Activated T-cell treated with anti-CD3 and anti-CD28 coated beads for 24 hours (primary cell): ENCODE measurements at regions not wholly inside any gene's neighbourhood (a gene's known extent, or its start where the extent isn't known, plus 50 kb on each side); places are given as distances from the start of the nearest gene placed in this dataset.
"Not testable (repeated sequence)": the region's sequence is repeated elsewhere in the genome, so short reads cannot be mapped to it uniquely, and the experiment has no call there.

ENCODE experiments used
- DNase-seq: peaks from one replicate; pipeline ENCODE4 v3.0.0-alpha.2; 2020; ENCODE audit warnings: low read depth

DNA sequence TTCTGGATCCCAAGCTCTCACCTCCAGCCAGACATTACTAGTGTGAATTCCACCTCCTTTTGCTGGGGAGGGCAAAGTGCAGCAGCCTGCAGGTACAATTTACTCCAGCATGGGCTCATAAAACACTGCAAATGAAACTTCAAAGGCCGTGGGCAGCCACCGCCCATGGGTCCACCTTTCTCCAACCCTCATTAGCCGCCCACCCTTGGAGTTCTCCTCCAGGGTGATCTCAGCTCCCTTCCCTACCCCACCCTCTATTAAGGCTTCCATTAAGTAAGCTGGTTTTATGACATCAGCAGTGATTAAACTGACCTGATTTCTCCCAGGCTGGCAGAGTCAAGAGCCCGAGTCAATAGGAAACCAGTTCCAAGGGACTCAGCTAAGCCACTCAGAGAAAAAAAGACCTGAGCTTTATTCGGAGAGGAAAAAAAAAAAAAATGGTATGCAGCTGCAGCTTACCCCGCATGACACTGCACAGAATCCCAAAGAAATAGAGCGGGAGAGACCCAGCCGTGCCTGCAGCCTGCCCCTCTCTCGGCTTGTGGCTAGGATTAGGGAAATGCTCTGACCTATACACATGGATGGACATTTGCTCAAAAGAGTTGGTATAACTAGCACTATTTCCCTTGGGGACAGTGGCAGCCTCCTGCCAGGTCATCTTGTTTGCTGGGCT, 319.6 kb downstream of the PTTG2 start:
- DNase-seq: no peak

DNA sequence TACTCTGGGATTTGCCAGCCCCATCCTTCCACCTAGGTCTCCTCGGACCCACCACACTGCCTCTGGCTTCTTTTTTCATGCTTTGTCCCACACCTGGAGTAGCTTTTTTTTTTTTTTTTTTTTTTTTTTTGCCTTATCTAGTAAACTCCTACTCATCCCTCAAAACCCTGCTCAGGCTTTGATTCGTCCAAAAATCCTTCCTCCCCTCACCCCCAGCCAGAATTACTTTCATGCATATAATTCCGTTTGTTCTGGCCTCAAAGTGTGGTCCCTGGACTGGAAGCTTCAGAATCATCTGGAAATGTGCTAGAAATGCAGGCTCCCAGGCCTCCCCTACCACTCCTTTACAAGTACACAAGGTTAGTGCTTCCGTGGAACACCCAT, 320.1 kb downstream of the PTTG2 start:
- DNase-seq: no peak

DNA sequence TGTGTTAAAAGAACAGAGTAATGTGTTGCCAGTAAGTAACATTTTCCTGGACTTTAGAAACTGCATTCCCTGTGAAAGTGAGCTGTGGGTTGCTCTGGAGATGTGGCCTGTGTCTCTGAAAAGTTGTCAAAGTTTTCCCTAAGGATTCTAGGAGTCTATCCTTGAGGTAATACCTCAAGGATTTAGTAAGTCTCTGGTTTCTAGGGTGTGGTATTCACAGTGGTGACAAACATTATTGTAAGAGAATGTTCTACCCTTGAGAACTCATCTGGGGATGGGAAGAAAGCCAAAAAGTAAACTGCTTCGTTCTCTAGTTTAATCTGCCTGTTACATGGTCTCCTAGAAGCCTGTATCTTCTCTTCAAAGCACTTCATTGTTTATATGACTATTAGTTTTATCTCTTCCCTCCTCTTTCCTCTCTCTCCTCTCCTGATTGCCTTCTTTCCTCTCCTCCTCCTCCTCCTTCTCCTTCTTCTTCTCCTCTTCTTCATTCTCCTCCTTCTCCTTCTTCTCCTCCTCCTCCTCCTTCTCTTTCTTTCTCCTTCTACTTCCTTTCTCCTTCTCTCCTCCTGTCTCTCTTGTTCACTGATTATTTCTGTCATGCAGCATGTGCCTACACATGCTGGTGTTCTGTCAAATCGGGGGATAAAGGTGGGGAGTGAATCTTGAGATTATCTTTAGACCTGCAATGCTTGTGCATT, 321.3 kb downstream of the PTTG2 start:
- DNase-seq: no peak

DNA sequence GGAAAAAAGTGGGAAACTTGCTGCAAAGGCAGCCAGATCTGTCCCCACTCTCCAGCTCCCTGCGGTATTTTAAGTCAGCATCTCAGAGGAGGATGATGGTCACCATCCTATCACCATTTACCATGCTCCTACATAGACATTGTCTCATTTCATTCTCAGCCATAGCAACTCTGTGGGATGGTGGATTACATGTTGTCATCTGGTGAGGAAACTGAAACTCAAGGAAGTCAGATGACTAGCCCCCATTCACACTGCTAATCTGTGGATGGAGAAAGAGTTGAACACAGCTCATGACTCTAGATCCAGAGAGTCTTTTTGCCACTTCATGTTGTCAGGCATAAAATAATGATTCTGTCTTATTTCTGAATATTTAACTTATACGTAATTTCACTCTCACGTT, 323.5 kb downstream of the PTTG2 start:
- DNase-seq: no peak

DNA sequence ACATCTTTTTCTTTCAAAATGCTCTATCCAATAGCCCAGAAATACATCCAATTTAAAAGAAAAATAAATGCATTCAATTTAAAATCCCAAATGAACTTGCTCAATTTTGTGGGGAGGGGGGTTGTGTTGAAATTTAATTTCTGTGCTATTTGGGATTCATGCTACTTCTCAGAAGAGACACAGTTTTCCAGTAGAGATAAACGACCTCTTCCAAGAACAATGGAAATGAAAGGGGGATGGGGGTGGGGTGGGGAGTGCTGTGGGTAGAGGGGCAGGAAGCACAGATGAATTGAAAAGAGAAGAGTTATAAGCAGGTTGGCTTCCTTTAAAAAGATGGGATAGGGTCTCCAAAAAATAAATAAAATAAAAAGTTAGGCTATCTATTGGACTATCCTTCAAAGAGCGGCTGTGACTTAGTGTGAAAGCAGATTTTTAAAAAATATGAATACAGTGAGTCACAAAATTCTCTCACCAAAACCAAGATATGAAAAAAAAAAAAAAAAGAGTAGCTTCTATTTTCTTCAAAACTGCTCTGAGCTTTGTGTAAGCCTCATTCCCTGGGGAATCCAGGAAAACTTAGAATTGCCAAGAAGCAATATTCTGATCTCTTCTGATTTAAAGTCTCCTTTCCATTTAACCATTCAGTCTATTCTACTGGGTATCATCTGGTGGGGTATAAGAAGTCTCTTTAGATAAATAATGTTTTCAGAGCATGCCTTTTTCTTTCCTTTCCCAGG, 324.3 kb downstream of the PTTG2 start:
- DNase-seq: no peak

DNA sequence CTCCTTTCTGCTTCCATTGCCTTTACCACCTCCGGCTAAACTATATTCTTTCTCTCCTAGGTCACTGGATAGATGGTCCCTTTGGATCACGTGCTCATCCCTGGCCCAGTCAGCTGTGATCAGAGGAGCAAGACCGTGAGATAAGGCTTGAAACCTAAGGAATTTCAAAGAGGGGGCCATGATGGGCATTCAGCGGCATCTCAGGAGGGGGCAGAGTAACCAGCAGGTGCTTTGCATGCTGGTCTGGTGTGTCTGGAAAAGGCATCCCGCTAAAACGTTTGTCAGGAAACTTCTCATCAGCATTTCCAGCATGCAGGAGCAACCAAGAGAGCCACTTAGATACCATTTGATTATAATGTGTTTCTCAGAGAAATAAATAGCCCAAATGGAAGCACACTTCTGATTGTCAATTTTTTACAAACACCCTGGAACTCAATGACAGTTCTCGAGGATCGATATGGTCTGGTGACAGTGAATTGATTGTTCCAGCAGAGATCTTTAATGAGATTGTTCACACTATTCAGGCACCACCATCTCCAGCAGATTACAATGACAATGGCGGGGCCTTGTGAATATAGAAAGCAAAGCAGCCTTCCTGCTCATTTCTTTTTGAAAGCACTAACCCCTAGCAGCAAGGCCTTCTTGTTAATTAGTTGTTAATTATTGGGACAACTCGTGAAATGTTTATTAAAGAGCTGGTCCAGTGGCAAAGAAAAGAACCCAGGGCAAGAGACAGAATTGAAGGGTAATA, 327.1 kb downstream of the PTTG2 start:
- DNase-seq: no peak

DNA sequence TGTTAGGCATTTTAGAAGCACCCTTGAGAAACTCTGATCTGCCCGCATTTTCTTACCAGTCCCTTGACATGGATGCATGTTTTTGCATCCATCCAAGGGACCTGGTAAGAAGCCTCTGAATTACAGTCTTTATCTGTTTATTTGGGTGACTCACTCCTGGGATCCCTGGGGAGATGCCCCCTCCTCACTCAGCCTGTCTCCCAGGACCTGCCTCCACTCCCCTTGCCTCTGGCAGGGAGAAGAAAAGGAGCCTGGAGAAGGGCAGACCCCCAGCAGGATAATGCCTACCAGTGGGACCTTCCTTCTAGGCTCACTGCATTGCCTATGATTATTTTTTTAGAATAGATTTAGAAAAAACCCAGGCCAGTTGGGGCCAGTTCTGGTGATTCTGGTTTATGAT, 329.4 kb downstream of the PTTG2 start:
- no peak for DNase-seq

DNA sequence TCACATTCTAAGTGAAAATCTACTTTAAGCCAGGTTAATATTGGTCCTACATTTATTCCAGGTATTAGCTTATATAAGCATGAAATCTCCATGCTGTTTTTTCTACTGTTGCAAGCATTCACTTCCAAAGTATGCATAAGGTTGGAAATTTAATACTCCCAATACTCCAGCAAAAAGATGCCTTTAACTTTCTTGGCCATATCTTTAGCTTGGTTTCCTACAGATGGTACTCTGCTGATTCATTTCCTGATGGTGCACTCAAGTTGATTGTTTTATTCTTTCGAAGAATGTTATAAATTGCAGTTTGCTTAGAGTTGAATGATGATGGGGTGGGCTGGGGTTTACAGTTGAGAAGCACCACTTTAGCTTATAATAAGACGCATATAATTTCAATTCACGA, 330.2 kb downstream of the PTTG2 start:
- DNase-seq: no peak

DNA sequence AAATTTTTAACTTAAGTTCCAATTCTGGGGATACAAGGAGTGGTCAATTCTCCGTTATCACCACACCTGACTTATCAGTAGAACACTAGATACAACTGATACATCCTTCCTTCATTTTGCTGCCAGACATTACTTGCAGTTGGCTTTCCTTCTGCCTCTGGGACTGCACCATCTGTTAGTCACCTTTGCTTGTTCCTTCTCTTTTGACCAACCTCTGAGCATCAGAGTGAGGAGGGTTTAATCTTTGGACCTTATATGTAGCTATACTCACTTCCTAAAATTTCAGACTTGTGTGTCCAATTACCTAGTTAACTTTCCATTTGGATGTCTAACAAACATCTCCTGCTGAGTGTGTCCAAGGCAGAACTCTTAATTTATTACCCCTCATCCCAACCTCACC, 330.7 kb downstream of the PTTG2 start:
- DNase-seq: no peak

DNA sequence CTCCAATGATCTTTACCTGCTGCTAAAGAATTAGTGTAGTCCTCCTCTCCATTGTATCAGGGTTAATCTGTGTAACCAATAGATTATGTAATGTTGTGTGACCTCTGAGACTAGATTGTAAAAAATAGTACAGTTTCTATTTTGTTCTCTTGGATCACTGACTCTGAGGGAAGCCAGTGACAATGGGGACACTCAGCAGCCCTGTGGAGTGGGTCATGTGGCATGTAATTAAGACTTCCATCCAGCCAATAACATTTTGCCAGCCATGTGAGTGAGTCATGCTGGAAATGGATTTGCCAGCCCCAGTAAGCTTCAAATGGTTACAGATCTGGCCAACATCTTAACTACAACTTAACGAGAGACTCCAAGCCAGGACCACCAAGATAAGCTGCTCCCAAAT, 332.3 kb downstream of the PTTG2 start:
- no peak for DNase-seq

DNA sequence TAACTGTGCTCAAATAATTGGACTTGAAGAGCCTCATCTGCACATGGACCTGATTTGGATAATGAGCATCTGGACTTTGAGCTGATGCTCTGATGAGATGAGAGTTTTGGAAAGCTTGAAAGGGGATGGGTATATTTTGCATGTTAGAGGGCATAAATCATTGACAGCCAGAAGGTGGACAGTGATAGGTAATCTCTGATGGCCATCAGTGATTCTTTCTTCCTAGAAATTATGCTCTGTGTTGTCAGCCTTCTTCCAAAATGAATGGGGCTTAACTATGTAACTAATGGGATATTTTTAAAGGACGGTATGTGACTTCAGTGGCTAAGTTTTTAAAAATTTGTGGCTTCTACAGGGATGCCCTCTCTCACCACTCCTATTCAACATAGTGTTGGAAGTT, 334.0 kb downstream of the PTTG2 start:
- no peak for DNase-seq

DNA sequence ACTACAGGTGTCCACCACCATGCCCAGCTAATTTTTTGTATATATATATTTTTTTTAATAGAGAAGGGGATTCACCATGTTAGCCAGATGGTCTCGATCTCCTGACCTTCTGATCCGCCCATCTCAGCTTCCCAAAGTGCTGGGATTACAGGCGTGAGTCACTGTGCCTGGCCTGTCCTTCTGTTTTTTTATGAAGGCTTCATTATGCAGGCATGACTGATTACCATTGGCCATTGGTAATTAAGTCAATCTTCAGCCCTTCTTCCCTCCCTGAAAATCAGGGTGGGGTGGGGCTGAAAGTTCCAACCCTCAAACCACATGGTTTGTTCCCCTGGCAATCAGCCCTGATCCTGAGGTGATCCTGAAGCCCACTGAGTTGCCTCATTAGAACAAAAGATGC, 336.9 kb downstream of the PTTG2 start:
- no peak for DNase-seq

DNA sequence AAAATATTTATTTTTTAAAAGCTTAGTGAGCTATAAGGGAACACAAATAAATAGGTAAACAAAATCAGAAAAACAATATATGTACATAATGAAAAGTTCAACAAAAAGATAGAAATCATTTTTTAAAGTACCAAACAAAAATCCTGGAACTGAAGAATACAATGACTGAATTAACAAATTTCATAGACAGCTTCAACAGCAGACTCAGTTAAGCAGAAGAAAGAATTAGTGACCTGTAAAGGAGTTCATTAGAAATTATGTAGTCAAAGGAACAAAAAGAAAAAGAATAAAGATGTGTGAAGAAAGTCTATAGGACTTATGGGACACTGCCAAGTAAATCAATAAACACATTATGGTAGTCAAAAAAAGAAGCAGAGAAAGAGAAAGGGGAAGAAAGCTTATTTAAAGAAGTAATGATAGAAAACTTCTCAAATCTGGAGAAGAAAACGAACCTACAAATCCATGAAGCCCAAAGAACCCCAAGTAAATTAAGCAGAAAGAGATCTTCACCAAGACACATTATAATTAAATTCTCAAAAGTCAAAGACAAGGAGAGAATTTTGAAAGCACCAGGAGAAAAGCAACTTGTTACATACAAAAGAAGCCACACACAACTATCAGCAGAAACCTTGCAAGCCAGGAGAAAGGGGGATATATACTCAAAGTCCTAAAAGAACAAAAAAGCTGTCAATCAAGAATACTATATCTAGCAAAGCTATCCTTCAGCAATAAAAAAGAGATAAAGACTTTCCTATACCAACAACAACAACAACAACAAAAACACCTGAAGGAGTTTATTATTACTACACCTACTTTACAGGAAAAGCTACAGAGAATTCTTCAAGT, 338.9 kb downstream of the PTTG2 start:
- no peak for DNase-seq

DNA sequence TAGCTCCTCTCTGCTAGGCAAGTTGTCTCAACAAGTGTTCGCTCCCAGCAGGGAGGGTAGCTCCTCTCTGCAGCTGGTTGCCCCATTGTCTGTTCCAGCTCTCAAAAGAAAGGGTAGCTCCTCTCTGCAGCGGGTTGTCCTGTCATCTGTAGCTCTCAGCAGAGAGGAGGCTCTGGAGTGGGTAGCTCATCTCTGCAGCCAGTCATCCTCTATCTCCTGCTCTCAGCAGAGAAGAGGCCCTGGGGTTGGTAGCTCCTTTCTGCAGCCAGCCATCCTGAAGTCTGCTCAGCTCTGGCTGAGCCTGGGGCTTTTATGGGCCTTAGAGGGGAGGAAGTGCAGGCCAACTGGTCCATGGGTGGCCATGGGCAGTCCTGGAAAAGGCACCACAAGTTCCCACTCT, 342.7 kb downstream of the PTTG2 start:
- no peak for DNase-seq

DNA sequence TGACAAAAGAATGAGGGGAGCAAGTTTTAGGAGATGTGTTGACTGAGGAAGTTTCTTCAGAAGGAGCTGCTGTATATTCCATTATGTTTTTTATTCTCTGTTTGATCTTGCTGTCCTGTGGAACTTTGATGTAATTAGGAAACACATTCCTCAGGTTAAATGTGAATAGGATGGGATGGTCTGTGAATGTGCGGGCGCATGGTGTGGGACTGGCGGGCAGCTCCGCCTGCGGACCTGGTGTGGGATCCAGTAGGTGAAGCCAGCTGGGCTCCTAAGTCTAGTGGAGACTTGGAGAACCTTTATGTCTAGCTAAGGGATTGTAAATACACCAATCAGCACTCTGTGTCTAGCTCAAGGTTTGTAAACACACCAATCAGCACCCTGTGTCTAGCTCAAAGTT, 344.3 kb downstream of the PTTG2 start:
- not testable (repeated sequence) for DNase-seq

DNA sequence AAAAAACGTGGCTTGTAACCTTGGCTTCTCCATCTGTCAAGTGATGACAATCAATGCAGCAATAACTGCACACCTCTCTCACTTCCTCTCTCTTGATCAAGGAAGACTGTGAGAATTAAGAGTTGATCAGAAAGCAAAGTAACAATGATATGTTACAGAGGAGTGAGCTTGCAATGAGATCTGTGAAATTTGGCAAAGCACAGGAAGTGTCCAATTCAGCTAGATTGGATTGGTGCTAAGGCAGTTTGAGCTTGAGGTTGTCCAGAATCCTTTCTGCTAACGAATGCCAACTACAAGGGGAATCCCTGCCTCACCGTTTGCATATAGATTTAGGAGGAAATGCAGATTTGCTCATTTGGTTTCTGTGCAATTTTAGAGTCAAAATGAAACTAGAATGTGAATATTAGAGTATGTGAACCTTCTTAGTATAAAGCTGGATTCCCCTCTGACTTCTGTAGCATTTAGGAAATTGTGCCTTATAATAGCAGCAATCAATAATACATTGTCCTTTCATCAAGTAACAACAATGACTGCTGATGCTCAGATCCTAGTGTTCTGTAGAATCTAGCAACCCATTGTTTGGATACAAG, 346.4 kb downstream of the PTTG2 start:
- peak; percentile 31 for DNase-seq

DNA sequence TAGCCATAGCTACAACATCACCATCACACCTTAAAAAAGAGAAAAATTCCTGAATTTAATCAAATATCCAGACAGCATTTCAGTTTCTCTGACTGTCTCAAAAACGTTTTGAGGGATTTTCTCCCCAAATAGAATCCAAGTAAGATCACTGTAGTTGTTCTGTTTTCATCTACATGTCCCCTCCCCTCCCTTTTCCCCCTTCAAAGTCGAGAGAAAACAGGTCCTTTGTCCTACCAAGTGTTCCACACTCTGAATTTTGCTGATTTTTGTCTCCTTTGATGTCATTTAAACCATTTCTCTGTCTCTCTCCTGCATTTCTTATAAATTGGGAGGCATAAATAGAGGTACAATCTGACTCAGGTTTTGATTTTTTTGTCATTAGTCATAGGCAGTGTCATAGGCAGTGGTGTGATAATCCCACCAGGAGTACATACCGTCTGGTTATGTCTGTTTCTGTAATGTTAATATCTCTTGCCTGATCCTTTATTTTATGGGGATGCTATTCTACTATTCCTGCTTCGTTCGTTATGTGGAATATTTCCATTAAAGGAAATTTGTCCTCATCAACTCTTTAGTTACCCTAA, 348.6 kb downstream of the PTTG2 start:
- DNase-seq: no peak

DNA sequence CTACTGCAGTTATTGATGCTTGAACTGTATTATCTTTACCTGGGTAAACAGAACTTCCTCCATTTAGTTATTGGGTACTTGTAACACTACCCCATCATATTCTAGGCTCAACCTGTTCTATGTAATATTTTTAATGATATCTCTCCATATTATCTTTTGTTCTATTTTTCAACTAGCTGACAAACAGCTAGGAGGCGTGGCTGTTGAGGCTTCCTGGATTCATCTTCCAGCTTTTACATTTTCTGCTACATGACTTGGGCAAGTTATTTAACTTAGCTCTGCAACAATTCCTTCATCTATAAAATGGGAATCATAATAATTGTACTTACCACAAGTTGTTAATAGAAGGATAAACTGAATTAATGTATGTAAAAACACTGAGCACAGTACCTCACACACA, 349.3 kb downstream of the PTTG2 start:
- DNase-seq: no peak

DNA sequence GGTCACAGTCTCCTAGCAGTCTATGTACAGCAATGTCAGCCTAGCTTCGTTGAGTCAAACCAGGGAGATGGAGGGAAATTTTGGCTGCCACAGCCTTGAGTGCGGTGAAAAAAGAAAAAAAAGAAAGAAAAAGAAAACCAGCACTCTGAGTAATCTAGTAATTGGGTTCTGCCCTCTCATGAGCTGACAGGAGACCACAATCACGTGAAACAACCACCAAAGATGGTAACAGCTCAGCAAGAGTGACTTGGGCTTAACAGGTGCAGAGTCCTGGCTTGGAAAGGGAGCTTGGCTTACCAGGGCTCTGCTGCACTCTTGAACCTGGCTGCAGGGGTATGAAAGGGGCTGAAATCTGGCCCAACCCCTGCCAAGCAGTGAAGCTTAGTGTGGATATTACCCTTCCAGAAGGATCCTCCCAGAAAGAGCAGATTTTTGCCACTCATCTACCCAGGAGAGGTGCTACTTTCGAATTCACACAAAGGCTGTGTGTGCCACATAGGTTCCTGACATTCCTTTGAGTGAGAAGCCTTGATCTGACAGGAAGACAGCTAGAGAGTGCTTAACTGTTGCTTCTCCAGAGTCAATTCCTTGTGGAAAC, 350.3 kb downstream of the PTTG2 start:
- peak; percentile 69 for DNase-seq

DNA sequence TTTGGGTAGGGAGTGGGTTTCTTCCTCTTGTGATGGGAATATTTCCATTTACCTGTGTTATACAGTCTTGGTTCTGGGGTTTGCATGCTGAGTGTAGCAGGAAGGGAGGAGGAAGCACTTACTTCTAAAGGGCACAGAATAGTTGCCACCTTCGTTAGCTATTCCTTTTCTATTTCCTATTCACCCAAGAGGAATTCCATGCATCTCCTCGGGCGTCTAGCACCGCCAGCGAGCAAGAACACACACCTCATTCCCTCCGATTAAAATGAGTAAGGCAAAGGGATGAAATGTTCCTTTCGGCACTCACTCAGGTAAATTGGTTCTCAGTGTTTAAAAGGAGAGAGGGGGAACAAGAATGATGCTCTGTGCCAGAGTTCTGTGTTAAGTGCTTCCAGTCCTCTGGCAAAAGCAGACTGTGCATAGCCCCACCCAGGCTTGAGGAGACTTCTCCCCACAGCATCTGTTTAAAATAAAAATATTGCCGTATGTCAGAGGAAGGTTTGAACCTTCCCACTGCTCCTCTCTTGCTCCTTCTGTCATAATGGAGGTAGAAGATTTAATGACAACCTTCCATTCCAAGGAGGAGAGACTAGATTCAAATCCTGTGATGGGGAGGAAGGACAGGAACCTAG, 351.4 kb downstream of the PTTG2 start:
- DNase-seq: no peak
